ENCODE measurements at regions not wholly inside any gene's neighbourhood (a gene's known extent, or its start where the extent isn't known, plus 50 kb on each side); places are given as distances from the start of the nearest gene placed in this dataset.
"Not testable (repeated sequence)": the region's sequence is repeated elsewhere in the genome, so short reads cannot be mapped to it uniquely, and the experiment has no call there.

GRCh38 chr5:63180190-63180589 is 601.6 kb downstream of the LRRC70 start:
- not testable (repeated sequence) for DNase-seq

- DNase-seq = no peak
Measured at GRCh38 chr5:63175850-63176249, 597.2 kb downstream of the LRRC70 start.

- DNase-seq = no peak
Measured at GRCh38 chr5:63170486-63170885, 591.9 kb downstream of the LRRC70 start.

GRCh38 chr5:63164838-63165535 is 586.4 kb downstream of the LRRC70 start:
- no peak for DNase-seq

- no peak for DNase-seq
Measured at GRCh38 chr5:63164339-63164738, 585.7 kb downstream of the LRRC70 start.

GRCh38 chr5:63155310-63155631 is 576.7 kb downstream of the LRRC70 start:
- no peak for DNase-seq

- no peak for DNase-seq
Measured at GRCh38 chr5:63154476-63155309, 576.1 kb downstream of the LRRC70 start.

- no peak for DNase-seq
Measured at GRCh38 chr5:63152871-63153270, 574.3 kb downstream of the LRRC70 start.

- DNase-seq = no peak
Measured at GRCh38 chr5:63145167-63145566, 566.5 kb downstream of the LRRC70 start.

GRCh38 chr5:63141591-63141990 is 563.0 kb downstream of the LRRC70 start:
- DNase-seq = no peak

GRCh38 chr5:63135291-63135690 is 556.7 kb downstream of the LRRC70 start:
- DNase-seq = no peak

- no peak for DNase-seq
Measured at GRCh38 chr5:63131626-63132285, 553.1 kb downstream of the LRRC70 start.

- no peak for DNase-seq
Measured at GRCh38 chr5:63128761-63129160, 550.1 kb downstream of the LRRC70 start.

GRCh38 chr5:63128018-63128417 is 549.4 kb downstream of the LRRC70 start:
- no peak for DNase-seq

GRCh38 chr5:63127054-63127453 is 548.4 kb downstream of the LRRC70 start:
- DNase-seq = no peak

GRCh38 chr5:63125862-63126261 is 547.2 kb downstream of the LRRC70 start:
- DNase-seq = peak; percentile 2

- DNase-seq = no peak
Measured at GRCh38 chr5:63125392-63125791, 546.8 kb downstream of the LRRC70 start.

- DNase-seq = no peak
Measured at GRCh38 chr5:63124266-63124665, 545.6 kb downstream of the LRRC70 start.

GRCh38 chr5:63121471-63121870 is 542.9 kb downstream of the LRRC70 start:
- no peak for DNase-seq

- no peak for DNase-seq
Measured at GRCh38 chr5:63118221-63118620, 539.6 kb downstream of the LRRC70 start.

- no peak for DNase-seq
Measured at GRCh38 chr5:63111891-63112290, 533.3 kb downstream of the LRRC70 start.

GRCh38 chr5:63101870-63102269 is 523.3 kb downstream of the LRRC70 start:
- DNase-seq = no peak

- no peak for DNase-seq
Measured at GRCh38 chr5:63097286-63097685, 518.7 kb downstream of the LRRC70 start.

GRCh38 chr5:63094730-63095129 is 516.1 kb downstream of the LRRC70 start:
- no peak for DNase-seq

Data from stimulated activated CD4-positive, alpha-beta T cell treated with anti-CD3 and anti-CD28 coated beads, Interleukin-15, amount 100 ng/mL, for 24 hours (primary cell).